ENCODE measurements at regions not wholly inside any gene's neighbourhood (a gene's known extent, or its start where the extent isn't known, plus 50 kb on each side); places are given as distances from the start of the nearest gene placed in this dataset.

DNA sequence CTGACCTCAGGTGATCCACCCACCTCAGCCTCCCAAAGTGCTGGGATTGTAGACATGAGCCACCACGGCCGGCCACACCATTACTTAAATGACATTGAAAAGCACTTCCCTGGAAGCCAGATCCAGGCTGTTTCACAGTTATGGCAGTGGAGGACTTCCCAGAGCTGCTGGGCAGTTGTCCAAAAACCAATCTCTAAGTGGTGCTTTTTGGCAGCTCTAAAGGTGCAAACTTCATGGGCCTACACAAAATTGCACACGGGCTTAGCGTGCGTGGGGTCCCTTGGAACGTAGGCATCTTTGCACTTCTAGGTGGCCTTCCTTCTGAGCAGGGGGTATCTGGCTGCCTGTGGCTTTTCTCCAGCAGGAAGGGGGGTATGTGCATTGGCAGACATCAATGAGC, 172.3 kb downstream of the SHOX start:
- TF ChIP-seq JUNB (IDR thresholded peaks at IDR 0.05; ENCODE audit: unreplicated experiment), result no peak
- TF ChIP-seq, protein P1, sequence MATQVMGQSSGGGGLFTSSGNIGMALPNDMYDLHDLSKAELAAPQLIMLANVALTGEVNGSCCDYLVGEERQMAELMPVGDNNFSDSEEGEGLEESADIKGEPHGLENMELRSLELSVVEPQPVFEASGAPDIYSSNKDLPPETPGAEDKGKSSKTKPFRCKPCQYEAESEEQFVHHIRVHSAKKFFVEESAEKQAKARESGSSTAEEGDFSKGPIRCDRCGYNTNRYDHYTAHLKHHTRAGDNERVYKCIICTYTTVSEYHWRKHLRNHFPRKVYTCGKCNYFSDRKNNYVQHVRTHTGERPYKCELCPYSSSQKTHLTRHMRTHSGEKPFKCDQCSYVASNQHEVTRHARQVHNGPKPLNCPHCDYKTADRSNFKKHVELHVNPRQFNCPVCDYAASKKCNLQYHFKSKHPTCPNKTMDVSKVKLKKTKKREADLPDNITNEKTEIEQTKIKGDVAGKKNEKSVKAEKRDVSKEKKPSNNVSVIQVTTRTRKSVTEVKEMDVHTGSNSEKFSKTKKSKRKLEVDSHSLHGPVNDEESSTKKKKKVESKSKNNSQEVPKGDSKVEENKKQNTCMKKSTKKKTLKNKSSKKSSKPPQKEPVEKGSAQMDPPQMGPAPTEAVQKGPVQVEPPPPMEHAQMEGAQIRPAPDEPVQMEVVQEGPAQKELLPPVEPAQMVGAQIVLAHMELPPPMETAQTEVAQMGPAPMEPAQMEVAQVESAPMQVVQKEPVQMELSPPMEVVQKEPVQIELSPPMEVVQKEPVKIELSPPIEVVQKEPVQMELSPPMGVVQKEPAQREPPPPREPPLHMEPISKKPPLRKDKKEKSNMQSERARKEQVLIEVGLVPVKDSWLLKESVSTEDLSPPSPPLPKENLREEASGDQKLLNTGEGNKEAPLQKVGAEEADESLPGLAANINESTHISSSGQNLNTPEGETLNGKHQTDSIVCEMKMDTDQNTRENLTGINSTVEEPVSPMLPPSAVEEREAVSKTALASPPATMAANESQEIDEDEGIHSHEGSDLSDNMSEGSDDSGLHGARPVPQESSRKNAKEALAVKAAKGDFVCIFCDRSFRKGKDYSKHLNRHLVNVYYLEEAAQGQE (IDR thresholded peaks at IDR 0.05; ENCODE audit: unreplicated experiment), result no peak
- no peak for TF ChIP-seq CREB1 (CRISPR knock-in tag; IDR thresholded peaks at IDR 0.05; ENCODE audit: low read depth)
- no peak for TF ChIP-seq EZH2 (IDR thresholded peaks at IDR 0.05; ENCODE audit: low read depth, unreplicated experiment)
- no peak for TF ChIP-seq POLR2AphosphoS5 (IDR thresholded peaks at IDR 0.05; ENCODE audit: low read depth)
- TF ChIP-seq, protein P2, sequence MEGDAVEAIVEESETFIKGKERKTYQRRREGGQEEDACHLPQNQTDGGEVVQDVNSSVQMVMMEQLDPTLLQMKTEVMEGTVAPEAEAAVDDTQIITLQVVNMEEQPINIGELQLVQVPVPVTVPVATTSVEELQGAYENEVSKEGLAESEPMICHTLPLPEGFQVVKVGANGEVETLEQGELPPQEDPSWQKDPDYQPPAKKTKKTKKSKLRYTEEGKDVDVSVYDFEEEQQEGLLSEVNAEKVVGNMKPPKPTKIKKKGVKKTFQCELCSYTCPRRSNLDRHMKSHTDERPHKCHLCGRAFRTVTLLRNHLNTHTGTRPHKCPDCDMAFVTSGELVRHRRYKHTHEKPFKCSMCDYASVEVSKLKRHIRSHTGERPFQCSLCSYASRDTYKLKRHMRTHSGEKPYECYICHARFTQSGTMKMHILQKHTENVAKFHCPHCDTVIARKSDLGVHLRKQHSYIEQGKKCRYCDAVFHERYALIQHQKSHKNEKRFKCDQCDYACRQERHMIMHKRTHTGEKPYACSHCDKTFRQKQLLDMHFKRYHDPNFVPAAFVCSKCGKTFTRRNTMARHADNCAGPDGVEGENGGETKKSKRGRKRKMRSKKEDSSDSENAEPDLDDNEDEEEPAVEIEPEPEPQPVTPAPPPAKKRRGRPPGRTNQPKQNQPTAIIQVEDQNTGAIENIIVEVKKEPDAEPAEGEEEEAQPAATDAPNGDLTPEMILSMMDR (conservative IDR thresholded peaks at IDR 0.05; ENCODE audit: low read depth in 2 of 2), result no peak
- TF ChIP-seq EZH2phosphoT487 (IDR thresholded peaks at IDR 0.05; ENCODE audit: unreplicated experiment), result no peak

All from GM23338 (cell line).